ENCODE measurements at regions not wholly inside any gene's neighbourhood (a gene's known extent, or its start where the extent isn't known, plus 50 kb on each side); places are given as distances from the start of the nearest gene placed in this dataset.

DNA sequence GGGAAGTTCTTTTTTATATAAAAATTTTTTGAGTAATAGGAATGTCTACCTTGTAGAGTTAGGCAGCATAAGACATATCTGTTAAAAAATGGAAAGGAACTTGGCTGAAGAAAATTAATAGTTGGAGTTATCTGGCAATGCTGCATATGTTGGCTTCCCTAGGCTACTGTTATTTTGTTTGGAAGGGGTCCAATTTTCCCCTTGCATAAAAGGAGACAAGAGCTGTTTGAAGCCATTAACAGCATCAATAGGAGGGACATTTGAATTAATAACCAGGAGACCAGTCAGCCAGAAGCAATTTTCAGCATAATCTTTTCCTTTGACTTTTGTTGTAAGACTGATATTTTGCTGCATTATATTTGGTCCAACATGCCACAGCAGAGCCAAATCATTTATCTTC is 80.9 kb upstream of the TAB2 start:
- TF ChIP-seq YY1 (IDR thresholded peaks at IDR 0.05; ENCODE audit: low read depth, low read length) (no peak), JUND (IDR thresholded peaks at IDR 0.05; ENCODE audit: low read length) (no peak), EZH2 (IDR thresholded peaks at IDR 0.05; ENCODE audit: low read depth, low read length, severe bottlenecking) (no peak), POLR2AphosphoS5 (IDR thresholded peaks at IDR 0.05; ENCODE audit: low read depth, low read length) (no peak), HDAC2 (IDR thresholded peaks at IDR 0.05; ENCODE audit: borderline replicate concordance in 1 of 2, low read depth in 2 of 2, low read length in 2 of 2) (no peak), SIX5 (IDR thresholded peaks at IDR 0.05; ENCODE audit: low read depth, low read length) (no peak), EP300 (IDR thresholded peaks at IDR 0.05; ENCODE audit: borderline replicate concordance in 1 of 2, low read depth in 2 of 2, low read length in 2 of 2) (no peak), TAF1 (IDR thresholded peaks at IDR 0.05; ENCODE audit: low read depth, low read length) (no peak)
- TF ChIP-seq, protein P1, sequence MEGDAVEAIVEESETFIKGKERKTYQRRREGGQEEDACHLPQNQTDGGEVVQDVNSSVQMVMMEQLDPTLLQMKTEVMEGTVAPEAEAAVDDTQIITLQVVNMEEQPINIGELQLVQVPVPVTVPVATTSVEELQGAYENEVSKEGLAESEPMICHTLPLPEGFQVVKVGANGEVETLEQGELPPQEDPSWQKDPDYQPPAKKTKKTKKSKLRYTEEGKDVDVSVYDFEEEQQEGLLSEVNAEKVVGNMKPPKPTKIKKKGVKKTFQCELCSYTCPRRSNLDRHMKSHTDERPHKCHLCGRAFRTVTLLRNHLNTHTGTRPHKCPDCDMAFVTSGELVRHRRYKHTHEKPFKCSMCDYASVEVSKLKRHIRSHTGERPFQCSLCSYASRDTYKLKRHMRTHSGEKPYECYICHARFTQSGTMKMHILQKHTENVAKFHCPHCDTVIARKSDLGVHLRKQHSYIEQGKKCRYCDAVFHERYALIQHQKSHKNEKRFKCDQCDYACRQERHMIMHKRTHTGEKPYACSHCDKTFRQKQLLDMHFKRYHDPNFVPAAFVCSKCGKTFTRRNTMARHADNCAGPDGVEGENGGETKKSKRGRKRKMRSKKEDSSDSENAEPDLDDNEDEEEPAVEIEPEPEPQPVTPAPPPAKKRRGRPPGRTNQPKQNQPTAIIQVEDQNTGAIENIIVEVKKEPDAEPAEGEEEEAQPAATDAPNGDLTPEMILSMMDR (IDR thresholded peaks at IDR 0.05; ENCODE audit: control extremely low read depth in 1 of 3, insufficient read depth in 1 of 3, low read depth in 1 of 3, low read length in 3 of 3): no peak
- TF ChIP-seq, protein P2, sequence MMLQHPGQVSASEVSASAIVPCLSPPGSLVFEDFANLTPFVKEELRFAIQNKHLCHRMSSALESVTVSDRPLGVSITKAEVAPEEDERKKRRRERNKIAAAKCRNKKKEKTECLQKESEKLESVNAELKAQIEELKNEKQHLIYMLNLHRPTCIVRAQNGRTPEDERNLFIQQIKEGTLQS (IDR thresholded peaks at IDR 0.05; ENCODE audit: insufficient read depth, low read depth, low read length): no peak

Measured in H1 (cell line).